Stimulated activated CD4-positive, alpha-beta T cell treated with anti-CD3 and anti-CD28 coated beads, Interleukin-12 subunit alpha, Interleukin-12 subunit beta, amount 100 ng/mL, for 4 hours (primary cell): ENCODE measurements at regions not wholly inside any gene's neighbourhood (a gene's known extent, or its start where the extent isn't known, plus 50 kb on each side); places are given as distances from the start of the nearest gene placed in this dataset.

Experiments
- DNase-seq: peaks from one replicate; pipeline ENCODE4 v3.0.0-alpha.2; 2020

- DNase-seq = no peak
Observed at GRCh38 chr6:113802779-113803178, 54.4 kb upstream of the MARCKS start.

DNA sequence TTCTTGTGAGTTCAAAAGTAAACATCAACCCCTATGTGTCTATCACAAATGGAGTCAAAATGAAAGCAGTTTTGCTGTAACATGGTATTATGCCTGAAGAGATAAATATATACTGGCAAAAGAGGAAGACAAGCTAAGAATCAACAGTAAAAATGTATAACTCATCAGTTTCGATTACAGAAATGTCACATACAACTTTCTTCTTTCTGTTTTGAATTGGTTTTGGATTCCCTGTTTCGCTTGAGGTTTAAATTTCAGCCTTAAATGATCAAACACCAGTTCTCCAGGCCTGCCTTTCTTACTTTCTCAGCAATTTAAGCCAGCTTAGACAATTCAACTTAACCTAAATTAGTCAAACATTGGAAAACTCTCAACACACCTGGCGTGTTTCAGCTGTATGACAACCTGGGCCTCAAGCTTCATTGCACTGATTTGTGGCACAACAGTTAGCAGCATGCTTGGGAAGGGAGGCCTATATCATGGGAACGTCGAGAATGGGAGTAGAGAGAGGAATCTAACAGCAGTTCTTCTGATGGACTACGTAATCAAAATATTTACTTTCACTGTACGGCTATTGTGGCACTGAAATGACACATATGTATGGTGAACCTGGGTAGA is 51.9 kb upstream of the MARCKS start:
- DNase-seq = no peak

GRCh38 chr6:113805811-113806495 is 51.2 kb upstream of the MARCKS start:
- no peak for DNase-seq
